ENCODE measurements at regions not wholly inside any gene's neighbourhood (a gene's known extent, or its start where the extent isn't known, plus 50 kb on each side); places are given as distances from the start of the nearest gene placed in this dataset.

DNA sequence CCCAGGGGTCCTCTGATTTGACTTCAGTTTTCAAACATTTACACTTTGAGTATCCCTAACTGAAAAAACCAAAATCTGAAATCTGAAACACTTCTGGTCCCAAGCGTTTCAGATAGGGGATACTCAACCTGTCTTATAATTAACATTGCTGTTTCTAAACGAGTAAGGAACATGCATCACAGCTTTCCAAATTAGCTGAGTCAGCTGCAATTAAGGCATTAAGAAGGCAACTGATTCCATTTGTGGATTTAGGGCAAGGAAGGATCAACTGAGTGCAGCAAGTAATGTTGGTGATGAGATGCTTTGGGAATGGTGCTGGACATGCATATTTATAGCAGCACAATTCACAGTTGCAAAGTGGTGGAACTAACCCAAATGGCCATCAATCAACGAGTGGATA lies 168.6 kb downstream of the ACER2 start:
- RAD21 ChIA-PET (ENCODE audit: unreplicated experiment), result no interaction called here
- POLR2A ChIA-PET, result no interaction called here
- ATAC-seq, result no peak

DNA sequence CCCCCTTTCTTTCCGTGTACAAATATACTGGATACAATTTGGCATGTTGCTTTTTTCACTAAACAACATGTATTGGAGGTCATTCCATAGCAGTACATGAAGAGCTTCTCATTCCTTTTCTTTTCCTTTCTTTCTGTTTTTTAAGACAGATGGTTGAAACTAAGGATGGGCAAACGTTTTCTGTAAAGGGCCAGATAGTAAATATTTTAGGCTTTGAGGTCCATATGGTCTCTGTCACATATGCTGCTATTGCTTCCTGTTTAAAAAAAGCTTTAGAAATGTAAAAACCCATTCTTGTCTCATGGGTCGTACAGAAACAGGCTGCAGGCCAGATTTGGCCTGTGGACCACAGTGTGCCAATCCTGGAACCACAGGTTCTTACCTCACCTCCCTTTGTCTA lies 160.1 kb downstream of the ACER2 start:
- FAIRE-seq, result no peak
- intact Hi-C loops (cut with micrococcal nuclease; ENCODE audit: unreplicated experiment) (no loop called here), in situ Hi-C loops (cut with MboI) (no loop called here)
- no TSS peak for BruUV-seq (replicated peaks)
- ATAC-seq, result no peak
- SMC1A ChIA-PET (ENCODE audit: uncharacterized antibody, unreplicated experiment), result no interaction called here
- no peak overlapping the region for H3K4me2 ChIP-seq (ENCODE audit: control insufficient read depth, insufficient read depth)
- CTCF ChIA-PET, result no interaction called here
- no peaks in the 10 kb centered on the region for H3K9me3 ChIP-seq (replicated peaks; ENCODE audit: control insufficient read depth, insufficient read depth, low read length)
- H3K36me3 ChIP-seq (ENCODE audit: control insufficient read depth in 2 of 2, insufficient read depth in 2 of 2, low read length in 1 of 2), result no peaks in the 10 kb centered on the region
- no peak overlapping the region for H3K9ac ChIP-seq (ENCODE audit: control insufficient read depth, insufficient read depth, low read length)
- H3K27ac ChIP-seq (ENCODE audit: control insufficient read depth, insufficient read depth), result no peak overlapping the region
- RAD21 ChIA-PET (ENCODE audit: unreplicated experiment), result no interaction called here
- POLR2A ChIA-PET, result interaction anchor here (0.5 kb wide), 1 partner anchor 21 kb away, joined by 3 read pairs; no protein-coding TSS in a partner anchor
- DNase-seq (ENCODE audit: low read depth, low spot score), result no peak
- H3K27me3 ChIP-seq (replicated peaks in 1 of 2; ENCODE audit: control insufficient read depth in 2 of 2, insufficient read depth in 2 of 2, low read length in 1 of 2), result no peaks in the 10 kb centered on the region
- TF ChIP-seq EZH2 (IDR thresholded peaks at IDR 0.05; ENCODE audit: borderline replicate concordance, control insufficient read depth, low read depth, low read length) (no peak), CHD2 (IDR thresholded peaks at IDR 0.05; ENCODE audit: borderline replicate concordance, low read depth, low read length) (no peak), TAF1 (IDR thresholded peaks at IDR 0.05; ENCODE audit: borderline replicate concordance, low read depth, low read length) (no peak), CEBPB (IDR thresholded peaks at IDR 0.05; ENCODE audit: borderline replicate concordance in 1 of 2, low read depth in 2 of 2, low read length in 2 of 2) (no peak), MXI1 (IDR thresholded peaks at IDR 0.05; ENCODE audit: low read depth, low read length) (no peak), RBBP5 (conservative IDR thresholded peaks at IDR 0.05) (no peak), HCFC1 (IDR thresholded peaks at IDR 0.05; ENCODE audit: low read length) (no peak), DPF2 (IDR thresholded peaks at IDR 0.05) (no peak), NFYB (IDR thresholded peaks at IDR 0.05; ENCODE audit: insufficient read depth, low read depth, low read length) (no peak), ZNF217 (IDR thresholded peaks at IDR 0.05) (no peak)
- TF ChIP-seq, protein P1, sequence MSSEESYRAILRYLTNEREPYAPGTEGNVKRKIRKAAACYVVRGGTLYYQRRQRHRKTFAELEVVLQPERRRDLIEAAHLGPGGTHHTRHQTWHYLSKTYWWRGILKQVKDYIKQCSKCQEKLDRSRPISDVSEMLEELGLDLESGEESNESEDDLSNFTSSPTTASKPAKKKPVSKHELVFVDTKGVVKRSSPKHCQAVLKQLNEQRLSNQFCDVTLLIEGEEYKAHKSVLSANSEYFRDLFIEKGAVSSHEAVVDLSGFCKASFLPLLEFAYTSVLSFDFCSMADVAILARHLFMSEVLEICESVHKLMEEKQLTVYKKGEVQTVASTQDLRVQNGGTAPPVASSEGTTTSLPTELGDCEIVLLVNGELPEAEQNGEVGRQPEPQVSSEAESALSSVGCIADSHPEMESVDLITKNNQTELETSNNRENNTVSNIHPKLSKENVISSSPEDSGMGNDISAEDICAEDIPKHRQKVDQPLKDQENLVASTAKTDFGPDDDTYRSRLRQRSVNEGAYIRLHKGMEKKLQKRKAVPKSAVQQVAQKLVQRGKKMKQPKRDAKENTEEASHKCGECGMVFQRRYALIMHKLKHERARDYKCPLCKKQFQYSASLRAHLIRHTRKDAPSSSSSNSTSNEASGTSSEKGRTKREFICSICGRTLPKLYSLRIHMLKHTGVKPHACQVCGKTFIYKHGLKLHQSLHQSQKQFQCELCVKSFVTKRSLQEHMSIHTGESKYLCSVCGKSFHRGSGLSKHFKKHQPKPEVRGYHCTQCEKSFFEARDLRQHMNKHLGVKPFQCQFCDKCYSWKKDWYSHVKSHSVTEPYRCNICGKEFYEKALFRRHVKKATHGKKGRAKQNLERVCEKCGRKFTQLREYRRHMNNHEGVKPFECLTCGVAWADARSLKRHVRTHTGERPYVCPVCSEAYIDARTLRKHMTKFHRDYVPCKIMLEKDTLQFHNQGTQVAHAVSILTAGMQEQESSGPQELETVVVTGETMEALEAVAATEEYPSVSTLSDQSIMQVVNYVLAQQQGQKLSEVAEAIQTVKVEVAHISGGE (CRISPR knock-in tag; IDR thresholded peaks at IDR 0.05), result no peak
- H3K79me2 ChIP-seq (ENCODE audit: control insufficient read depth, insufficient read depth, low read length), result no peaks in the 10 kb centered on the region
- no peaks in the 10 kb centered on the region for H4K20me1 ChIP-seq (ENCODE audit: control insufficient read depth, insufficient read depth)
- H2AFZ ChIP-seq (ENCODE audit: control insufficient read depth, low read depth, low read length), result no peak overlapping the region
- no peak overlapping the region for H3K4me3 ChIP-seq
- H3K4me1 ChIP-seq (ENCODE audit: control insufficient read depth, insufficient read depth, low read length), result no peaks in the 10 kb centered on the region
- 0% methylated on average over 3 of the region's 3 CpGs for whole genome bisulfite sequencing (ENCODE audit: insufficient coverage, insufficient replicate concordance, low lambda C conversion rate, missing lambda C conversion rate)

More for the DNA sequence above, 168.6 kb downstream of the ACER2 start:
- Histone ChIP-seq H3K4me2 (ENCODE audit: control insufficient read depth, insufficient read depth) (no peak overlapping the region), H3K9me3 (replicated peaks; ENCODE audit: control insufficient read depth, insufficient read depth, low read length) (no peaks in the 10 kb centered on the region), H3K27me3 (replicated peaks in 1 of 2; ENCODE audit: control insufficient read depth in 2 of 2, insufficient read depth in 2 of 2, low read length in 1 of 2) (no peaks in the 10 kb centered on the region), H4K20me1 (ENCODE audit: control insufficient read depth, insufficient read depth) (no peaks in the 10 kb centered on the region), H3K27ac (ENCODE audit: control insufficient read depth, insufficient read depth) (no peak overlapping the region), H3K79me2 (ENCODE audit: control insufficient read depth, insufficient read depth, low read length) (no peaks in the 10 kb centered on the region), H3K9ac (ENCODE audit: control insufficient read depth, insufficient read depth, low read length) (no peak overlapping the region), H2AFZ (ENCODE audit: control insufficient read depth, low read depth, low read length) (no peak overlapping the region), H3K36me3 (ENCODE audit: control insufficient read depth in 2 of 2, insufficient read depth in 2 of 2, low read length in 1 of 2) (no peaks in the 10 kb centered on the region), H3K4me1 (ENCODE audit: control insufficient read depth, insufficient read depth, low read length) (no peaks in the 10 kb centered on the region), H3K4me3 (no peak overlapping the region)
- BruUV-seq (replicated peaks), result no TSS peak
- FAIRE-seq, result no peak
- no peak for DNase-seq (ENCODE audit: low read depth, low spot score)
- intact Hi-C loops (cut with micrococcal nuclease; ENCODE audit: unreplicated experiment), result no loop called here
- in situ Hi-C loops (cut with MboI), result no loop called here
- SMC1A ChIA-PET (ENCODE audit: uncharacterized antibody, unreplicated experiment), result no interaction called here
- CTCF ChIA-PET, result no interaction called here
- 0% methylated on average over 3 of the region's 3 CpGs for WGBS (ENCODE audit: insufficient coverage, insufficient replicate concordance, low lambda C conversion rate, missing lambda C conversion rate)
- TF ChIP-seq, protein P2, sequence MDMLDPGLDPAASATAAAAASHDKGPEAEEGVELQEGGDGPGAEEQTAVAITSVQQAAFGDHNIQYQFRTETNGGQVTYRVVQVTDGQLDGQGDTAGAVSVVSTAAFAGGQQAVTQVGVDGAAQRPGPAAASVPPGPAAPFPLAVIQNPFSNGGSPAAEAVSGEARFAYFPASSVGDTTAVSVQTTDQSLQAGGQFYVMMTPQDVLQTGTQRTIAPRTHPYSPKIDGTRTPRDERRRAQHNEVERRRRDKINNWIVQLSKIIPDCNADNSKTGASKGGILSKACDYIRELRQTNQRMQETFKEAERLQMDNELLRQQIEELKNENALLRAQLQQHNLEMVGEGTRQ (IDR thresholded peaks at IDR 0.05; ENCODE audit: borderline replicate concordance, low read depth, low read length), result no peak
- no peak for TF ChIP-seq ATF7 (IDR thresholded peaks at IDR 0.05; ENCODE audit: low read depth)
